Astrocyte of the spinal cord (primary cell): ENCODE measurements at regions not wholly inside any gene's neighbourhood (a gene's known extent, or its start where the extent isn't known, plus 50 kb on each side); places are given as distances from the start of the nearest gene placed in this dataset.

Experiments
- DNase-seq: peaks from one replicate; pipeline ENCODE4 v3.0.0; 2011; ENCODE audit warnings: low read depth, low spot score
- H3K4me3 ChIP-seq: 2 replicates; pipeline ENCODE4 v1.5.1; 2011; ENCODE audit warnings: low read depth, mild to moderate bottlenecking, low read length, moderate library complexity
- CTCF ChIP-seq: IDR thresholded peaks from 2 replicates; pipeline ENCODE4 v1.5.1; 2012; ENCODE audit warnings: low read depth, mild to moderate bottlenecking, low read length, inconsistent platforms
- in situ Hi-C: cut with HindIII; loops from 2 replicates; pipeline ENCODE4 v1.10.0; 2017; ENCODE audit warnings: low sequenced_read_pairs

- in situ Hi-C loops, result no loop called here
- DNase-seq, result no peak
- no peak overlapping the region for H3K4me3 ChIP-seq
- TF ChIP-seq CTCF, result no peak
Observed at GRCh38 chr2:7976206-7976605, 705.6 kb upstream of the ID2 start.

GRCh38 chr2:7977981-7978380 lies 703.9 kb upstream of the ID2 start:
- no peak for TF ChIP-seq CTCF
- no peak overlapping the region for H3K4me3 ChIP-seq
- in situ Hi-C loops, result no loop called here
- DNase-seq, result no peak

- no peak for TF ChIP-seq CTCF
- H3K4me3 ChIP-seq, result no peak overlapping the region
- no peak for DNase-seq
- in situ Hi-C loops, result no loop called here
Observed at GRCh38 chr2:7982054-7982453, 699.8 kb upstream of the ID2 start.

- in situ Hi-C loops, result no loop called here
- no peak for DNase-seq
- no peak overlapping the region for H3K4me3 ChIP-seq
- no peak for TF ChIP-seq CTCF
Observed at GRCh38 chr2:7983451-7983850, 698.4 kb upstream of the ID2 start.

GRCh38 chr2:7983912-7984311 lies 697.9 kb upstream of the ID2 start:
- TF ChIP-seq CTCF, result no peak
- H3K4me3 ChIP-seq, result no peak overlapping the region
- in situ Hi-C loops, result no loop called here
- no peak for DNase-seq

GRCh38 chr2:7984693-7985353 lies 697.0 kb upstream of the ID2 start:
- no peak overlapping the region for H3K4me3 ChIP-seq
- DNase-seq, result no peak
- in situ Hi-C loops, result no loop called here
- TF ChIP-seq CTCF, result no peak
